Neural cell (in vitro differentiated cells): ENCODE measurements at regions not wholly inside any gene's neighbourhood (a gene's known extent, or its start where the extent isn't known, plus 50 kb on each side); places are given as distances from the start of the nearest gene placed in this dataset.

Source experiments
- H2AFZ ChIP-seq: fragments of 200-600, 300-800 bp; sonication (generic), shearing (Covaris generic); 2 replicates; pipeline ENCODE4 v1.6.0; 2014; ENCODE audit warnings: low read depth, mild to moderate bottlenecking, antibody characterized with exemption, low read length, moderate library complexity
- H3F3A ChIP-seq: fragments of 200-600 bp; shearing (Covaris generic); 2 replicates; pipeline ENCODE4 v1.6.1; 2016; ENCODE audit warnings: mild to moderate bottlenecking, moderate library complexity, mixed read lengths, antibody characterized with exemption, low read length; ENCODE audit not compliant: insufficient read depth, poor library complexity, severe bottlenecking
- H3K27ac ChIP-seq: fragments of 200-600, 300-800 bp; sonication (generic), shearing (Covaris generic); 2 replicates; pipeline ENCODE4 v1.5.1; 2014; ENCODE audit warnings: mild to moderate bottlenecking, low read length, moderate library complexity
- H3K27me3 ChIP-seq: fragments of 300-800, 200-600 bp; sonication (generic), shearing (Covaris generic); 2 replicates; pipeline ENCODE4 v1.6.0; 2014; ENCODE audit warnings: mild to moderate bottlenecking, low read depth, low read length, moderate library complexity; ENCODE audit not compliant: insufficient read depth
- H3K36me3 ChIP-seq: fragments of 300-800, 200-600 bp; sonication (generic), shearing (Covaris generic); 2 replicates; pipeline ENCODE4 v1.5.1; 2014; ENCODE audit warnings: mild to moderate bottlenecking, antibody characterized with exemption, low read length, moderate library complexity; ENCODE audit not compliant: insufficient read depth
- H3K4me2 ChIP-seq: fragments of 300-800, 200-600 bp; sonication (generic), shearing (Covaris generic); 2 replicates; pipeline ENCODE4 v1.6.0; 2014; ENCODE audit warnings: mild to moderate bottlenecking, low read length
- H3K4me3 ChIP-seq: fragments of 300-800, 200-600 bp; sonication (generic), shearing (Covaris generic); 2 replicates; pipeline ENCODE4 v1.5.1; 2014; ENCODE audit warnings: mild to moderate bottlenecking, low read length, moderate library complexity
- H3K79me2 ChIP-seq: fragments of 200-600 bp; shearing (Covaris generic); replicated peaks from 2 replicates; pipeline ENCODE4 v1.6.0; 2014; ENCODE audit warnings: mild to moderate bottlenecking, low read length, moderate library complexity; ENCODE audit not compliant: insufficient read depth
- H3K9ac ChIP-seq: fragments of 300-800, 200-600 bp; sonication (generic), shearing (Covaris generic); 2 replicates; pipeline ENCODE4 v1.6.1; 2016; ENCODE audit warnings: mild to moderate bottlenecking, low read length, mixed read lengths
- H3K9me2 ChIP-seq: fragments of 200-600 bp; shearing (Covaris generic); 2 replicates; pipeline ENCODE4 v1.6.1; 2016; ENCODE audit warnings: mild to moderate bottlenecking, low read length, mixed read lengths; ENCODE audit not compliant: insufficient read depth
- H3K9me3 ChIP-seq: fragments of 200-600, 300-800 bp; sonication (generic), shearing (Covaris generic); 2 replicates; pipeline ENCODE4 v1.6.1; 2016; ENCODE audit warnings: mild to moderate bottlenecking, mixed run types, low read length, moderate library complexity, mixed read lengths
- H4K20me1 ChIP-seq: fragments of 200-600 bp; shearing (Covaris generic); 2 replicates; pipeline ENCODE4 v1.6.1; 2016; ENCODE audit warnings: mild to moderate bottlenecking, mixed run types; ENCODE audit not compliant: insufficient read depth
- EP300 ChIP-seq: fragments of 450-650 bp; conservative IDR thresholded peaks from 2 replicates; pipeline ENCODE4 v1.6.1; 2014; ENCODE audit warnings: antibody characterized with exemption, mild to moderate bottlenecking, moderate library complexity; ENCODE audit not compliant: poor library complexity, severe bottlenecking
- EZH2 ChIP-seq: fragments of 200-600, 300-800 bp; shearing (Covaris generic), sonication (generic); IDR thresholded peaks from 2 replicates; pipeline ENCODE4 v1.6.1; 2014; ENCODE audit warnings: antibody characterized with exemption, low read length, borderline replicate concordance, mild to moderate bottlenecking; ENCODE audit not compliant: insufficient read depth, poor library complexity, severe bottlenecking
- MXI1 ChIP-seq: fragments of 450-650 bp; conservative IDR thresholded peaks from 2 replicates; pipeline ENCODE4 v1.6.1; 2014; ENCODE audit warnings: antibody characterized with exemption, mild to moderate bottlenecking; ENCODE audit not compliant: poor library complexity, severe bottlenecking
- POLR2AphosphoS5 ChIP-seq: IDR thresholded peaks from 2 replicates; pipeline ENCODE4 v1.6.1; 2012
- RAD21 ChIP-seq: fragments of 450-650 bp; conservative IDR thresholded peaks from 2 replicates; pipeline ENCODE4 v1.6.1; 2014; ENCODE audit warnings: antibody characterized with exemption, mild to moderate bottlenecking, moderate library complexity
- SMC3 ChIP-seq: fragments of 450-650 bp; conservative IDR thresholded peaks from 2 replicates; pipeline ENCODE4 v1.6.1; 2014; ENCODE audit warnings: antibody characterized with exemption, mild to moderate bottlenecking, moderate library complexity; ENCODE audit not compliant: poor library complexity
- TAF1 ChIP-seq: IDR thresholded peaks from 2 replicates; pipeline ENCODE4 v1.6.1; 2012; ENCODE audit warnings: low read depth
- TF ChIP-seq, protein P1 (sequence below): IDR thresholded peaks from 2 replicates; pipeline ENCODE4 v1.6.1; 2012; ENCODE audit warnings: borderline replicate concordance
- TF ChIP-seq, protein P2 (sequence below): fragments of 450-650 bp; IDR thresholded peaks from 2 replicates; pipeline ENCODE4 v1.5.1; 2014; ENCODE audit warnings: antibody characterized with exemption, mild to moderate bottlenecking, moderate library complexity; ENCODE audit not compliant: poor library complexity, severe bottlenecking

DNA sequence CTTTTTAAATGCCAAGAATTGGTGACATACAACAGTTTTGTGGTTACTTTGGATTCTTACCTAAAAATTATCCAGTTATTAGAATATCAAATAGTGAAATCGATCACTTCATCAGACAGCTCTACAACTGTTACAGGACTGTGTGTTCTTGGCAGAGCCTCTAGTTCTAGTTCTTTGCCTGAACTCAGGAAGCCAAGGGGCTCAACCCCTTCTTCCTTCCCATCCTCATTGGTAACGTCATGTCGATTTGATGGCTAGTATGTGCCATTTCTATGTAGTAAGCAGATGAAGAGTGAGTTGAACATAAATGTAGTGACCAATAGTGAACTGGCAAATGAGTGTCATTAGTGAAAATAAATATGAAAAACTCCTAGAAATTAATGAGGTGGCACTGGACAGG is 59.4 kb upstream of the LIMCH1 start:
- no peaks in the 10 kb centered on the region for H4K20me1 ChIP-seq
- no peaks in the 10 kb centered on the region for H3K9me2 ChIP-seq
- H3K4me3 ChIP-seq, result no peak overlapping the region
- H3K9ac ChIP-seq, result no peak overlapping the region
- no peaks in the 10 kb centered on the region for H3K27me3 ChIP-seq
- TF ChIP-seq MXI1 (no peak), EP300 (no peak), EZH2 (no peak), SMC3 (no peak), POLR2AphosphoS5 (no peak), RAD21 (no peak), TAF1 (no peak)
- TF ChIP-seq, protein P1, sequence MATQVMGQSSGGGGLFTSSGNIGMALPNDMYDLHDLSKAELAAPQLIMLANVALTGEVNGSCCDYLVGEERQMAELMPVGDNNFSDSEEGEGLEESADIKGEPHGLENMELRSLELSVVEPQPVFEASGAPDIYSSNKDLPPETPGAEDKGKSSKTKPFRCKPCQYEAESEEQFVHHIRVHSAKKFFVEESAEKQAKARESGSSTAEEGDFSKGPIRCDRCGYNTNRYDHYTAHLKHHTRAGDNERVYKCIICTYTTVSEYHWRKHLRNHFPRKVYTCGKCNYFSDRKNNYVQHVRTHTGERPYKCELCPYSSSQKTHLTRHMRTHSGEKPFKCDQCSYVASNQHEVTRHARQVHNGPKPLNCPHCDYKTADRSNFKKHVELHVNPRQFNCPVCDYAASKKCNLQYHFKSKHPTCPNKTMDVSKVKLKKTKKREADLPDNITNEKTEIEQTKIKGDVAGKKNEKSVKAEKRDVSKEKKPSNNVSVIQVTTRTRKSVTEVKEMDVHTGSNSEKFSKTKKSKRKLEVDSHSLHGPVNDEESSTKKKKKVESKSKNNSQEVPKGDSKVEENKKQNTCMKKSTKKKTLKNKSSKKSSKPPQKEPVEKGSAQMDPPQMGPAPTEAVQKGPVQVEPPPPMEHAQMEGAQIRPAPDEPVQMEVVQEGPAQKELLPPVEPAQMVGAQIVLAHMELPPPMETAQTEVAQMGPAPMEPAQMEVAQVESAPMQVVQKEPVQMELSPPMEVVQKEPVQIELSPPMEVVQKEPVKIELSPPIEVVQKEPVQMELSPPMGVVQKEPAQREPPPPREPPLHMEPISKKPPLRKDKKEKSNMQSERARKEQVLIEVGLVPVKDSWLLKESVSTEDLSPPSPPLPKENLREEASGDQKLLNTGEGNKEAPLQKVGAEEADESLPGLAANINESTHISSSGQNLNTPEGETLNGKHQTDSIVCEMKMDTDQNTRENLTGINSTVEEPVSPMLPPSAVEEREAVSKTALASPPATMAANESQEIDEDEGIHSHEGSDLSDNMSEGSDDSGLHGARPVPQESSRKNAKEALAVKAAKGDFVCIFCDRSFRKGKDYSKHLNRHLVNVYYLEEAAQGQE, result no peak
- TF ChIP-seq, protein P2, sequence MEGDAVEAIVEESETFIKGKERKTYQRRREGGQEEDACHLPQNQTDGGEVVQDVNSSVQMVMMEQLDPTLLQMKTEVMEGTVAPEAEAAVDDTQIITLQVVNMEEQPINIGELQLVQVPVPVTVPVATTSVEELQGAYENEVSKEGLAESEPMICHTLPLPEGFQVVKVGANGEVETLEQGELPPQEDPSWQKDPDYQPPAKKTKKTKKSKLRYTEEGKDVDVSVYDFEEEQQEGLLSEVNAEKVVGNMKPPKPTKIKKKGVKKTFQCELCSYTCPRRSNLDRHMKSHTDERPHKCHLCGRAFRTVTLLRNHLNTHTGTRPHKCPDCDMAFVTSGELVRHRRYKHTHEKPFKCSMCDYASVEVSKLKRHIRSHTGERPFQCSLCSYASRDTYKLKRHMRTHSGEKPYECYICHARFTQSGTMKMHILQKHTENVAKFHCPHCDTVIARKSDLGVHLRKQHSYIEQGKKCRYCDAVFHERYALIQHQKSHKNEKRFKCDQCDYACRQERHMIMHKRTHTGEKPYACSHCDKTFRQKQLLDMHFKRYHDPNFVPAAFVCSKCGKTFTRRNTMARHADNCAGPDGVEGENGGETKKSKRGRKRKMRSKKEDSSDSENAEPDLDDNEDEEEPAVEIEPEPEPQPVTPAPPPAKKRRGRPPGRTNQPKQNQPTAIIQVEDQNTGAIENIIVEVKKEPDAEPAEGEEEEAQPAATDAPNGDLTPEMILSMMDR, result no peak
- H3K9me3 ChIP-seq, result no peaks in the 10 kb centered on the region
- H3K4me2 ChIP-seq, result no peak overlapping the region
- H3K36me3 ChIP-seq, result no peaks in the 10 kb centered on the region
- H3F3A ChIP-seq, result no peaks in the 10 kb centered on the region
- H3K79me2 ChIP-seq, result no peaks in the 10 kb centered on the region
- H3K27ac ChIP-seq, result no peak overlapping the region
- no peak overlapping the region for H2AFZ ChIP-seq

DNA sequence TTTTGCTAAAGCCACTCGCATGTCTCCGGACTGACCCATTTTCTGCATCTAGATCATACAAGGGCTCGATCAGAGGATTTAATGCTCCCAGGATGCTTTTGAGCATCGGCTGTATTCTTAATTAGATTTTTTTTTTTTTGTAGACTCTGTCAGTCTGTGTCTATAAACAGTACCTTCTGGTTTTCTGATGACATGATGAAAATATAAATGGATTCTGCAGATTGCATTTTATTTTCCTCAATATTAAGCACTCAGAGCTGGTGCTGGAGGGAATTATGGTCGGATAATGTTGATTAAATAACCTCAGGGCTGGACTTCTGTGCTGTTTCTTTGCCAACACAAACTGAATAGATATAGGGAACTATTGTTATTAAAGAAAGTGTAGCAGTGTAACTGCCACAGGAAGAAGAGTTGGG is 57.1 kb upstream of the LIMCH1 start:
- Histone ChIP-seq H3K27ac (no peak overlapping the region), H2AFZ (no peak overlapping the region), H3K4me2 (no peak overlapping the region), H3F3A (no peaks in the 10 kb centered on the region), H3K4me3 (no peak overlapping the region), H3K9ac (no peak overlapping the region), H3K79me2 (no peaks in the 10 kb centered on the region), H3K36me3 (no peaks in the 10 kb centered on the region), H3K9me3 (no peaks in the 10 kb centered on the region), H4K20me1 (no peaks in the 10 kb centered on the region), H3K9me2 (no peaks in the 10 kb centered on the region), H3K27me3 (no peaks in the 10 kb centered on the region)
- no peak for TF ChIP-seq EP300
- TF ChIP-seq RAD21, result no peak
- TF ChIP-seq, protein P1, result no peak
- TF ChIP-seq, protein P2, result no peak
- TF ChIP-seq EZH2, result no peak
- TF ChIP-seq POLR2AphosphoS5, result no peak
- TF ChIP-seq TAF1, result no peak
- TF ChIP-seq MXI1, result no peak
